HG03521 (cell line): ENCODE measurements at regions not wholly inside any gene's neighbourhood (a gene's known extent, or its start where the extent isn't known, plus 50 kb on each side); places are given as distances from the start of the nearest gene placed in this dataset.
A peak's percentile ranks its signal among the peaks of the same experiment; 100 is the strongest.
"Not testable (repeated sequence)": the region's sequence is repeated elsewhere in the genome, so short reads cannot be mapped to it uniquely, and the experiment has no call there.

Experiments used
- ATAC-seq: cut with Tn5 transposase; IDR thresholded peaks from one replicate; pipeline ENCODE4 v1.9.1; 2021; ENCODE audit warnings: mild to moderate bottlenecking, moderate library complexity; ENCODE audit not compliant: unreplicated experiment

DNA sequence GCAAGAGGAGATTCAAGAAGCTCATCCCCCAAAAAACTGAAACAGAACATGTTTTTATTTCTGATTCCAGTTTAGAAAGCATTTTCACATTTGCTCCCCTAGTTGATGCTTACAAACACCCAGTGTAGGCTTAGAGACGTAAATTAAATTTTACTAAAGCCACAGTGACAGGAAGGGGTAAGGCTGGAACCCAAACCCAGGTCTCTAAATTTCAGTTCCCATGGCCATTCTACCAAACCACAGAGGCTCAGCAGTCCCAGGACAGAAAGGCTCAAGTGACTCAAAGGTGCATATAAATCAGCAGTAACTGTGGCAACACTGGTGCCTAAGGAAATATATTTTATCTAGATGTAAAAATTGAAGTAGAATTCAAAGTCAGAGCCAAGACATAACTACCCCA, 128.7 kb downstream of the CEP120 start:
- peak; percentile 65 for ATAC-seq

DNA sequence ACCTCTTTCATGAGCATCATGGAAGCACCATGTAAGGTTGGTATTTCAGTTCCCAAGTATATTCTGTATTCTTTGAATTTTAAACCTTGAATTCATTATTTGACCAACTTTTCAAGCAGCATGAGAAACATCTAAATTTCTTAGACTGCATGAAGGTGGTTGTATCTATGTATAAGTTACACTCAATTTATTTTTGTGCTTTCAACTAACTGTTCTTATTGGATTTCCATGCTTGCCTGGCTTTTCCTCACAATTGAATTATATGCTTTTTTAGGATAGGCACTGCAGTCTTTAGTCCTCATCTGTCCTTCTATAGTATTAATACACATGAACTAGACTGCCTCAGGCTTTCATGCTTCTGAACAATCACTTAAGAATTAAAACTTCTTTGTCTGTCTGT, 134.0 kb downstream of the CEP120 start:
- ATAC-seq: no peak

- no peak for ATAC-seq
These were observed 135.3 kb downstream of the CEP120 start for GRCh38 chr5:123287881-123288280.

DNA sequence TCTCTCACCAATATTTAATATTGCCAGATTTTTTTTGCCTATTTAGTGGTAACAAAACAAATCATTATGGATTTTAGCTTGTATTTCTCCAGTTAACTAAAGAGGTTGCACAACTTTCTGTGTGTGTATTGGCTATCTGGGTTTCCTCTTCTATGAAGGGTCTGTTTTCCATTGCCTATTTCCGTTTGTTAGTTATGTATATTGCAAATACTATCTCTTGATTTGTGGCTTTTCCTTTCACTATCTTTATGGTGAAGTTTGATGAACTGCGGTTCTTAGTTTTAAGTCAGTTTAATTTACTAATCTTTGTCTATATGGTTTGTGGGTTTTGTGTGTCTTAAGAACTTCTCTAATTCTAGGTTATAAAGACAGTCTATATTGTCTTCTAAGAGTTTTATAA, 136.3 kb downstream of the CEP120 start:
- no peak for ATAC-seq

GRCh38 chr5:123285122-123286023, 137.8 kb downstream of the CEP120 start:
- ATAC-seq: no peak

- ATAC-seq: no peak
These were observed 139.7 kb downstream of the CEP120 start for GRCh38 chr5:123283499-123283898.

DNA sequence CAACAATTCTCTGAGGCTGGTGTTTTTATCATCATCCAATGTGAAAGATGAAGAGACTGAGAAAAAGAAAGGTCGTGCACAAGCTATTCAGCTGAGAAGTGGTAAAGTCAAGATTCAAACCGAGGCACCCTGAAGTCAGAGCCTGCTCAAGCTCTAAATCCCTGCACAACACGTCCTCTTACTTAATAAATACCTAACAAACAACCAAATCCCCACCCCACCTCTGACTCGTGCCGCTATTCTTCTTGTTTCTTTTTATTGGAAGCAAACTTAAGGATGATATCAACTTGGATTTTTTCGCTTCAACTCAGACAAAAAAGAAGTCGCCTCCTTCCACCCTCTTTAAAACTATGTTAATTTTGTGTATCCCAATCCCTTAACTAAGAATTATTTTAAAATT, 140.2 kb downstream of the CEP120 start:
- ATAC-seq: no peak

- ATAC-seq: no peak
These were observed 140.8 kb downstream of the CEP120 start for GRCh38 chr5:123282444-123282843.

GRCh38 chr5:123280854-123281253, 142.3 kb downstream of the CEP120 start:
- not testable (repeated sequence) for ATAC-seq

DNA sequence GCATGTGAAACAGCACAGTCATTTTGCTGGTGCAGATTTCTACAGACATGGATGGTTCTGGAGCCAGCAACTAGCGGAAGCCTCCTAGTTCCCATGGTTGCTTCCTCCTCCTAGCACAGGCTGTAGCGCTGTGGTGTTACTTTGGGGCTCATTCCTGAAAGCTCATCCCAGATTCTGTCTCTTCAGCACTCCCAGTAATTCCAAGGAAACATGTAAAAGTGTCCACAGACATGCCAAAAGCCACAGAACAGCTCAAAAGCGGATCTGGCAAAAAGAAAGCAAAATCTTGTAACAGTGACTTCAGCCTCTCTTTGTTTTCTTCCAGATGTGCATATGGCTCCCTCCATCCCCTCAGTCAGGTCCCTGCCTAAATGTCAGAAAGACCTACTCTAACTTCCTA, 144.1 kb downstream of the CEP120 start:
- ATAC-seq: no peak

DNA sequence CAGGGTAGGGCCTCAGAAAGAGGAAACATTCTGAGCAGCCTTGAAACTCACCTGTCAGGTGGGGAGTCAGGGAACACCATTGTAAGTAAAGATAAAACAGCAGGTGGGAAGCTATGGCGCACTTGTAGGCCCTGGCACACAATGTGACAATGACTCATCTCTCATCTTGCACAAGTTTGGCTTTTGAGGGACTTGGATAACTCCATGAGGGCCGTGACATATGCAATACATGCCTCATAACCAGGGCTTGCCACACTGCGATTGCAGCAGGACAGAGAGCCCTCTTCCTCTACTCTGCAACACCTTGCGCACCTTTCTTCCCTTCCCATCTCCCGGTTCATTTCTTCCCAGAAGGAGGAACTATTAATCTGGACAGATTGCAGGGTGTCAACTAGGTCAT, 144.9 kb downstream of the CEP120 start:
- no peak for ATAC-seq

DNA sequence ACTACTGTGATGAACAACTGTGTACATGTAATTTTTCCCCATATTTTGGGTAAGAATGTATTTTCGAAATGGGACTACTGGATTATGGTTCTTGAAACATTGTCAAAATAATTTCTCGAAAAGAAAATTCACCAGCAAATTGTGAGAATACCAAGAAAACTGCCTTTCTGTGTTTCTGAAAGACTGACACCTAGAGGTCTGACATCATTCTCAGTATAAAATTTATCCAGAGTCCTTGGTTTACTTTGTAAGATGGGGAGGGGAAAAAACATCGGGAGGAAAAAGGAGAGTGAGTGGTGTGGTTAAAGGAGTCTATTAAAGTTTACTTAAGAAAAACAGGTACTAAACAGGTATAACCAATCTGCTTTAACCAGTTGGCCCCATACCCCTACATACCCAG, 149.2 kb downstream of the CEP120 start:
- ATAC-seq: no peak

GRCh38 chr5:123273095-123273494, 150.1 kb downstream of the CEP120 start:
- ATAC-seq: no peak

GRCh38 chr5:123269851-123270250, 153.4 kb downstream of the CEP120 start:
- no peak for ATAC-seq

DNA sequence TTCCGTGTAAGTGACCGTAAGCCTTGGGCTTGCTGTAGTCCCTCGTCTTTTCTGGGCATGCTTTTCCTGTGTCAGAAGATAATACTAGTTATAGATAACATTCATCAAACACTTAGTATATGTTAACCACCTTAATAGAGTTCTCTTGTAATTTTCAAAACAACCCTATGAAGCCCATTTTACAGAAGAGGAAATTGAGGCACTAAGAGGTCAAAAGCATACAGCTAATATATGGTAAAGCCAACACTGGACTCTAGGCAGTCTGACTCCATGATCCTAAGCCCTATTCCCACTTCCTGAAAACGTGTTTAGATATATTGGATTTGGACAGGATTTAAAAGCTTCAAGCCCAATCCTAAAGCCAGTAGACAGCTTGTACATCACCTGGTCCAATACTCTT, 153.8 kb downstream of the CEP120 start:
- no peak for ATAC-seq

- ATAC-seq: no peak
These were observed 156.8 kb downstream of the CEP120 start for GRCh38 chr5:123266365-123266764.

GRCh38 chr5:123265551-123265950, 157.7 kb downstream of the CEP120 start:
- ATAC-seq: no peak

GRCh38 chr5:123264394-123264793, 158.8 kb downstream of the CEP120 start:
- ATAC-seq: no peak

GRCh38 chr5:123263859-123264258, 159.3 kb downstream of the CEP120 start:
- no peak for ATAC-seq

GRCh38 chr5:123262216-123262823, 160.9 kb downstream of the CEP120 start:
- ATAC-seq: no peak

GRCh38 chr5:123261752-123262151, 161.5 kb downstream of the CEP120 start:
- no peak for ATAC-seq

DNA sequence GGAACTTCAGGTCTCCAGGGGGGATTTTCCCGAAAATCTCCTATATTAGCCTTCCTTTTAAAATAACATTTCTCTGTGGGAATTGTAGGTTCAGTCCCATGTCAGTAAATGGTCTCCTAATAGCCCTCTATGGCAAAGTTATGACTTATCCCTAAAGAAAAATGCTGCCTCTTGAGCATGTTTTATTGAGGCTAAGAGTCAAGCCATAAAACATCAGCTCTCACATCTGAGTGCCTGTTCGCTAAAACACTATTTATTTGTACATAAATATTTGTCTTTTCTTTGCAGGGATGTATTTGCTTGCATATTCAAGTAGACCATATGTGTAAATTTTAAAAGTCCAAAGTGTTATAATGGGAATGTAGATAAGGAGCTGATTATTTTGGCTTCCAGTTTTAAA, 160.4 kb downstream of the PRDM6 start:
- no peak for ATAC-seq
